ENCODE measurements at regions not wholly inside any gene's neighbourhood (a gene's known extent, or its start where the extent isn't known, plus 50 kb on each side); places are given as distances from the start of the nearest gene placed in this dataset.
"Not testable (repeated sequence)": the region's sequence is repeated elsewhere in the genome, so short reads cannot be mapped to it uniquely, and the experiment has no call there.

GRCh38 chr5:144638787-144639186 lies 468.1 kb downstream of the KCTD16 start:
- Histone ChIP-seq H3K27ac (ENCODE audit: low read depth, low read length) (no peak overlapping the region), H3K4me3 (ENCODE audit: low read depth, low read length) (no peak overlapping the region)
- no peak for DNase-seq (ENCODE audit: low read depth, low spot score)

GRCh38 chr5:144634138-144634537 lies 463.5 kb downstream of the KCTD16 start:
- H3K9me3 ChIP-seq (ENCODE audit: control insufficient read depth, insufficient read depth, low read length) = peaks cover 3% of the 10 kb centered on the region
- no peak overlapping the region for H3K4me3 ChIP-seq (ENCODE audit: low read depth, low read length)
- no peak overlapping the region for H3K27ac ChIP-seq (ENCODE audit: low read depth, low read length)
- DNase-seq (ENCODE audit: low read depth, low spot score) = no peak
- TF ChIP-seq CTCF (IDR thresholded peaks at IDR 0.05; ENCODE audit: low read depth, low read length) = no peak
- ChIA-PET POLR2A (no interaction called here), CTCF (no interaction called here)
- no peaks in the 10 kb centered on the region for H3K27me3 ChIP-seq (ENCODE audit: control insufficient read depth, insufficient read depth, low read length)

More at GRCh38 chr5:144638787-144639186, 468.1 kb downstream of the KCTD16 start:
- no peak for TF ChIP-seq CTCF (IDR thresholded peaks at IDR 0.05; ENCODE audit: low read depth, low read length)
- H3K27me3 ChIP-seq (ENCODE audit: control insufficient read depth, insufficient read depth, low read length) = no peaks in the 10 kb centered on the region
- no peaks in the 10 kb centered on the region for H3K9me3 ChIP-seq (ENCODE audit: control insufficient read depth, insufficient read depth, low read length)
- CTCF ChIA-PET = no interaction called here
- POLR2A ChIA-PET = no interaction called here

- Histone ChIP-seq H3K4me3 (ENCODE audit: low read depth, low read length) (no peak overlapping the region), H3K9me3 (ENCODE audit: control insufficient read depth, insufficient read depth, low read length) (peaks cover 6% of the 10 kb centered on the region), H3K27ac (ENCODE audit: low read depth, low read length) (no peak overlapping the region), H3K27me3 (ENCODE audit: control insufficient read depth, insufficient read depth, low read length) (peaks cover 6% of the 10 kb centered on the region)
- DNase-seq (ENCODE audit: low read depth, low spot score) = no peak
- TF ChIP-seq CTCF (IDR thresholded peaks at IDR 0.05; ENCODE audit: low read depth, low read length) = no peak
- CTCF ChIA-PET = interaction anchor here (0.7 kb wide), 1 partner anchor 427 kb away, joined by 3 read pairs; no protein-coding TSS in a partner anchor
- POLR2A ChIA-PET = interaction anchor here (0.5 kb wide), 1 partner anchor 37 kb away, joined by 3 read pairs; no protein-coding TSS in a partner anchor
Observed at GRCh38 chr5:144598451-144599068, 427.9 kb downstream of the KCTD16 start.

GRCh38 chr5:144596517-144596916 lies 425.8 kb downstream of the KCTD16 start:
- TF ChIP-seq CTCF (IDR thresholded peaks at IDR 0.05; ENCODE audit: low read depth, low read length) = no peak
- ChIA-PET POLR2A (no interaction called here), CTCF (no interaction called here)
- H3K27ac ChIP-seq (ENCODE audit: low read depth, low read length) = no peak overlapping the region
- no peak overlapping the region for H3K4me3 ChIP-seq (ENCODE audit: low read depth, low read length)
- peaks cover 6% of the 10 kb centered on the region for H3K27me3 ChIP-seq (ENCODE audit: control insufficient read depth, insufficient read depth, low read length)
- DNase-seq (ENCODE audit: low read depth, low spot score) = no peak
- H3K9me3 ChIP-seq (ENCODE audit: control insufficient read depth, insufficient read depth, low read length) = peaks cover 6% of the 10 kb centered on the region

GRCh38 chr5:144594919-144595318 lies 424.2 kb downstream of the KCTD16 start:
- Histone ChIP-seq H3K27me3 (ENCODE audit: control insufficient read depth, insufficient read depth, low read length) (peaks cover 6% of the 10 kb centered on the region), H3K9me3 (ENCODE audit: control insufficient read depth, insufficient read depth, low read length) (peaks cover 6% of the 10 kb centered on the region), H3K4me3 (ENCODE audit: low read depth, low read length) (no peak overlapping the region), H3K27ac (ENCODE audit: low read depth, low read length) (no peak overlapping the region)
- ChIA-PET CTCF (no interaction called here), POLR2A (no interaction called here)
- DNase-seq (ENCODE audit: low read depth, low spot score) = no peak
- TF ChIP-seq CTCF (IDR thresholded peaks at IDR 0.05; ENCODE audit: low read depth, low read length) = no peak

- H3K4me3 ChIP-seq (ENCODE audit: low read depth, low read length); H3K27ac ChIP-seq (ENCODE audit: low read depth, low read length); H3K9me3 ChIP-seq (ENCODE audit: control insufficient read depth, insufficient read depth, low read length); CTCF ChIA-PET; H3K27me3 ChIP-seq (ENCODE audit: control insufficient read depth, insufficient read depth, low read length); POLR2A ChIA-PET; DNase-seq (ENCODE audit: low read depth, low spot score): not testable (repeated sequence)
Observed at GRCh38 chr5:144594234-144594633, 423.6 kb downstream of the KCTD16 start.

Measured in AG04450 (cell line).